C4-2B (cell line): ENCODE measurements at regions not wholly inside any gene's neighbourhood (a gene's known extent, or its start where the extent isn't known, plus 50 kb on each side); places are given as distances from the start of the nearest gene placed in this dataset.

ENCODE experiments used
- H3K27ac ChIP-seq: fragments of 450-650 bp; 2 replicates; pipeline ENCODE4 v1.5.1; 2017
- ZFX ChIP-seq: fragments of 450-650 bp; IDR thresholded peaks from 2 replicates; pipeline ENCODE4 v1.6.1; 2017
- TF ChIP-seq, protein P1 (sequence below): fragments of 450-650 bp; conservative IDR thresholded peaks from 2 replicates; pipeline ENCODE4 v1.5.1; 2017; ENCODE audit warnings: mild to moderate bottlenecking

GRCh38 chr10:124227988-124228387 lies 134.6 kb upstream of the CHST15 start:
- H3K27ac ChIP-seq, result no peak overlapping the region
- TF ChIP-seq ZFX, result no peak
- TF ChIP-seq, protein P1, sequence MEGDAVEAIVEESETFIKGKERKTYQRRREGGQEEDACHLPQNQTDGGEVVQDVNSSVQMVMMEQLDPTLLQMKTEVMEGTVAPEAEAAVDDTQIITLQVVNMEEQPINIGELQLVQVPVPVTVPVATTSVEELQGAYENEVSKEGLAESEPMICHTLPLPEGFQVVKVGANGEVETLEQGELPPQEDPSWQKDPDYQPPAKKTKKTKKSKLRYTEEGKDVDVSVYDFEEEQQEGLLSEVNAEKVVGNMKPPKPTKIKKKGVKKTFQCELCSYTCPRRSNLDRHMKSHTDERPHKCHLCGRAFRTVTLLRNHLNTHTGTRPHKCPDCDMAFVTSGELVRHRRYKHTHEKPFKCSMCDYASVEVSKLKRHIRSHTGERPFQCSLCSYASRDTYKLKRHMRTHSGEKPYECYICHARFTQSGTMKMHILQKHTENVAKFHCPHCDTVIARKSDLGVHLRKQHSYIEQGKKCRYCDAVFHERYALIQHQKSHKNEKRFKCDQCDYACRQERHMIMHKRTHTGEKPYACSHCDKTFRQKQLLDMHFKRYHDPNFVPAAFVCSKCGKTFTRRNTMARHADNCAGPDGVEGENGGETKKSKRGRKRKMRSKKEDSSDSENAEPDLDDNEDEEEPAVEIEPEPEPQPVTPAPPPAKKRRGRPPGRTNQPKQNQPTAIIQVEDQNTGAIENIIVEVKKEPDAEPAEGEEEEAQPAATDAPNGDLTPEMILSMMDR, result no peak

- no peak overlapping the region for H3K27ac ChIP-seq
- TF ChIP-seq, protein P1, result no peak
- TF ChIP-seq ZFX, result no peak
These were observed 133.9 kb upstream of the CHST15 start for GRCh38 chr10:124227055-124227975.

GRCh38 chr10:124226271-124227054 lies 133.1 kb upstream of the CHST15 start:
- no peak overlapping the region for H3K27ac ChIP-seq
- TF ChIP-seq, protein P1, result no peak

GRCh38 chr10:124225467-124226270 lies 132.3 kb upstream of the CHST15 start:
- H3K27ac ChIP-seq, result no peak overlapping the region
- TF ChIP-seq, protein P1, result no peak
- TF ChIP-seq ZFX, result no peak

- TF ChIP-seq, protein P1, result no peak
- no peak for TF ChIP-seq ZFX
- no peak overlapping the region for H3K27ac ChIP-seq
These were observed 131.7 kb upstream of the CHST15 start for GRCh38 chr10:124225029-124225466.

GRCh38 chr10:124224331-124225028 lies 131.1 kb upstream of the CHST15 start:
- H3K27ac ChIP-seq, result no peak overlapping the region
- TF ChIP-seq ZFX, result no peak
- TF ChIP-seq, protein P1, result no peak
